Activated gamma-delta T cell treated with anti-CD3 and anti-CD28 coated beads, Interleukin-2, amount 50 U/mL, for 16 hours (primary cell): ENCODE measurements at regions not wholly inside any gene's neighbourhood (a gene's known extent, or its start where the extent isn't known, plus 50 kb on each side); places are given as distances from the start of the nearest gene placed in this dataset.
"Not testable (repeated sequence)": the region's sequence is repeated elsewhere in the genome, so short reads cannot be mapped to it uniquely, and the experiment has no call there.

Source experiments
- DNase-seq: peaks from one replicate; pipeline ENCODE4 v3.0.0-alpha.2; 2020; ENCODE audit warnings: low read depth

- DNase-seq = no peak
These were observed 1098.2 kb downstream of the MRPL39 start for GRCh38 chr21:24509131-24509530.

- no peak for DNase-seq
These were observed 1120.3 kb downstream of the MRPL39 start for GRCh38 chr21:24486973-24487372.

- not testable (repeated sequence) for DNase-seq
These were observed 1123.9 kb downstream of the MRPL39 start for GRCh38 chr21:24483361-24483760.

- no peak for DNase-seq
These were observed 1136.4 kb downstream of the MRPL39 start for GRCh38 chr21:24470852-24471251.

- no peak for DNase-seq
These were observed 1150.9 kb downstream of the MRPL39 start for GRCh38 chr21:24456358-24456757.

- no peak for DNase-seq
These were observed 1157.2 kb downstream of the MRPL39 start for GRCh38 chr21:24450119-24450518.

GRCh38 chr21:24445517-24445916 lies 1161.8 kb downstream of the MRPL39 start:
- no peak for DNase-seq

GRCh38 chr21:24444736-24445135 lies 1162.5 kb downstream of the MRPL39 start:
- DNase-seq = no peak

GRCh38 chr21:24436236-24436635 lies 1171.0 kb downstream of the MRPL39 start:
- DNase-seq = no peak

- DNase-seq = no peak
These were observed 1178.6 kb downstream of the MRPL39 start for GRCh38 chr21:24428591-24429199.

- DNase-seq = no peak
These were observed 1182.5 kb downstream of the MRPL39 start for GRCh38 chr21:24424776-24425175.

GRCh38 chr21:24423546-24423945 lies 1183.7 kb downstream of the MRPL39 start:
- DNase-seq = no peak

- DNase-seq = no peak
These were observed 1186.6 kb downstream of the MRPL39 start for GRCh38 chr21:24420689-24421088.

- not testable (repeated sequence) for DNase-seq
These were observed 1187.6 kb downstream of the MRPL39 start for GRCh38 chr21:24419641-24420040.

GRCh38 chr21:24418671-24419070 lies 1188.6 kb downstream of the MRPL39 start:
- DNase-seq = no peak

GRCh38 chr21:24411429-24411828 lies 1195.9 kb downstream of the MRPL39 start:
- no peak for DNase-seq

- DNase-seq = no peak
These were observed 1204.1 kb downstream of the MRPL39 start for GRCh38 chr21:24403221-24403620.

GRCh38 chr21:24395320-24395923 lies 1211.9 kb downstream of the MRPL39 start:
- no peak for DNase-seq

- DNase-seq = no peak
These were observed 1232.1 kb downstream of the MRPL39 start for GRCh38 chr21:24375201-24375600.

- DNase-seq = no peak
These were observed 1234.8 kb downstream of the MRPL39 start for GRCh38 chr21:24372506-24372905.

- DNase-seq = no peak
These were observed 1237.5 kb downstream of the MRPL39 start for GRCh38 chr21:24369746-24370145.

GRCh38 chr21:24369278-24369677 lies 1238.0 kb downstream of the MRPL39 start:
- DNase-seq = no peak

GRCh38 chr21:24367936-24368335 lies 1239.3 kb downstream of the MRPL39 start:
- DNase-seq = no peak

- DNase-seq = no peak
These were observed 1253.8 kb downstream of the MRPL39 start for GRCh38 chr21:24353492-24353891.
